ENCODE measurements at regions not wholly inside any gene's neighbourhood (a gene's known extent, or its start where the extent isn't known, plus 50 kb on each side); places are given as distances from the start of the nearest gene placed in this dataset.

GRCh38 chrX:8345473-8345872, 119.2 kb upstream of the VCX3B start:
- H3K36me3 ChIP-seq (ENCODE audit: control insufficient read depth, insufficient read depth, low read length) = no peaks in the 10 kb centered on the region
- H3K36me3 Mint-ChIP-seq = no peaks in the 10 kb centered on the region
- 87% methylated on average over 3 of the region's 4 CpGs for WGBS (ENCODE audit: insufficient coverage)

GRCh38 chrX:8346060-8346459, 118.6 kb upstream of the VCX3B start:
- no peak for TF ChIP-seq CTCF (IDR thresholded peaks at IDR 0.05)
- Histone ChIP-seq H3K9me3 (ENCODE audit: control insufficient read depth, insufficient read depth, low read length) (no peaks in the 10 kb centered on the region), H3K4me3 (ENCODE audit: low read length) (no peak overlapping the region), H3K27me3 (ENCODE audit: control insufficient read depth, insufficient read depth, low read length) (no peaks in the 10 kb centered on the region), H3K36me3 (ENCODE audit: control insufficient read depth, insufficient read depth, low read length) (no peaks in the 10 kb centered on the region), H3K4me1 (ENCODE audit: control insufficient read depth, insufficient read depth, low read length) (no peaks in the 10 kb centered on the region), H3K27ac (ENCODE audit: low read length) (no peak overlapping the region)
- Mint-ChIP-seq H3K27me3 (ENCODE audit: low read depth in 2 of 2) (no peaks in the 10 kb centered on the region), H3K9me3 (peaks cover 4 to 6% of the 10 kb centered on the region in 2 donors), H3K4me3 (no peak overlapping the region), H3K27ac (no peak overlapping the region), H3K36me3 (no peaks in the 10 kb centered on the region), H3K4me1 (no peaks in the 10 kb centered on the region)
- WGBS (ENCODE audit: insufficient coverage) = 88% methylated on average over 1 of the region's 1 CpG
- DNase-seq = no peak
- intact Hi-C loops (cut with micrococcal nuclease) = no loop called here
- ATAC-seq = no peak

More at GRCh38 chrX:8345473-8345872, 119.2 kb upstream of the VCX3B start:
- no peak for ATAC-seq
- TF ChIP-seq CTCF (IDR thresholded peaks at IDR 0.05) = no peak
- intact Hi-C loops (cut with micrococcal nuclease) = no loop called here
- H3K4me1 ChIP-seq (ENCODE audit: control insufficient read depth, insufficient read depth, low read length) = no peaks in the 10 kb centered on the region
- H3K4me1 Mint-ChIP-seq = no peaks in the 10 kb centered on the region
- no peaks in the 10 kb centered on the region for H3K27me3 ChIP-seq (ENCODE audit: control insufficient read depth, insufficient read depth, low read length)
- no peak overlapping the region for H3K27ac Mint-ChIP-seq
- H3K4me3 ChIP-seq (ENCODE audit: low read length) = no peak overlapping the region
- H3K27me3 Mint-ChIP-seq (ENCODE audit: low read depth in 2 of 2) = no peaks in the 10 kb centered on the region
- no peak overlapping the region for H3K4me3 Mint-ChIP-seq
- no peaks in the 10 kb centered on the region for H3K9me3 ChIP-seq (ENCODE audit: control insufficient read depth, insufficient read depth, low read length)
- no peak for DNase-seq
- H3K27ac ChIP-seq (ENCODE audit: low read length) = no peak overlapping the region
- H3K9me3 Mint-ChIP-seq = peaks cover 4 to 6% of the 10 kb centered on the region in 2 donors

- H3K36me3 ChIP-seq (ENCODE audit: control insufficient read depth, insufficient read depth, low read length) = no peaks in the 10 kb centered on the region
- no peaks in the 10 kb centered on the region for H3K9me3 ChIP-seq (ENCODE audit: control insufficient read depth, insufficient read depth, low read length)
- Mint-ChIP-seq H3K4me1 (no peaks in the 10 kb centered on the region), H3K4me3 (no peak overlapping the region), H3K27ac (no peak overlapping the region), H3K36me3 (no peaks in the 10 kb centered on the region), H3K27me3 (ENCODE audit: low read depth in 2 of 2) (no peaks in the 10 kb centered on the region), H3K9me3 (peaks cover 6% of the 10 kb centered on the region in 2 donors)
- no peak for DNase-seq
- intact Hi-C loops (cut with micrococcal nuclease) = no loop called here
- no CpG with 5 or more reads among the region's 3 CpGs for WGBS (ENCODE audit: insufficient coverage)
- TF ChIP-seq CTCF (IDR thresholded peaks at IDR 0.05) = no peak
- no peak overlapping the region for H3K4me3 ChIP-seq (ENCODE audit: low read length)
- no peak overlapping the region for H3K27ac ChIP-seq (ENCODE audit: low read length)
- H3K27me3 ChIP-seq (ENCODE audit: control insufficient read depth, insufficient read depth, low read length) = no peaks in the 10 kb centered on the region
- H3K4me1 ChIP-seq (ENCODE audit: control insufficient read depth, insufficient read depth, low read length) = no peaks in the 10 kb centered on the region
- no peak for ATAC-seq
These were observed 117.7 kb upstream of the VCX3B start for GRCh38 chrX:8346892-8347291.

- ATAC-seq = no peak
- Mint-ChIP-seq H3K4me1 (no peaks in the 10 kb centered on the region), H3K36me3 (no peaks in the 10 kb centered on the region), H3K9me3 (peaks cover 3% of the 10 kb centered on the region in 2 donors), H3K27ac (no peak overlapping the region), H3K27me3 (ENCODE audit: low read depth in 2 of 2) (no peaks in the 10 kb centered on the region), H3K4me3 (no peak overlapping the region)
- Histone ChIP-seq H3K27ac (ENCODE audit: low read length) (no peak overlapping the region), H3K27me3 (ENCODE audit: control insufficient read depth, insufficient read depth, low read length) (no peaks in the 10 kb centered on the region), H3K36me3 (ENCODE audit: control insufficient read depth, insufficient read depth, low read length) (no peaks in the 10 kb centered on the region), H3K9me3 (ENCODE audit: control insufficient read depth, insufficient read depth, low read length) (no peaks in the 10 kb centered on the region), H3K4me3 (ENCODE audit: low read length) (no peak overlapping the region), H3K4me1 (ENCODE audit: control insufficient read depth, insufficient read depth, low read length) (no peaks in the 10 kb centered on the region)
- no peak for DNase-seq
- WGBS (ENCODE audit: insufficient coverage) = 71% methylated on average over 1 of the region's 1 CpG
- TF ChIP-seq CTCF (IDR thresholded peaks at IDR 0.05) = no peak
- intact Hi-C loops (cut with micrococcal nuclease) = no loop called here
These were observed 114.7 kb upstream of the VCX3B start for GRCh38 chrX:8349816-8350544.
